B cell (primary cell): ENCODE measurements at regions not wholly inside any gene's neighbourhood (a gene's known extent, or its start where the extent isn't known, plus 50 kb on each side); places are given as distances from the start of the nearest gene placed in this dataset.

ENCODE experiments used
- ATAC-seq: fragments of 200-7000 bp; cut with Tn5 transposase; one replicate; pipeline ENCODE4 v1.10.0; 2021; ENCODE audit warnings: low read depth, mild to moderate bottlenecking, moderate number of reproducible peaks, moderate library complexity
- CTCF ChIA-PET: fragments of 350-600 bp; sonication (Branson Sonifier 250); formaldehyde crosslinking; loops from one replicate; lab custom pipeline; 2021; ENCODE audit warnings: antibody characterized with exemption, inconsistent platforms; lab: Charles Lee
- POLR2A ChIA-PET: fragments of 350-600 bp; sonication (Branson Sonifier 250); formaldehyde crosslinking; loops from one replicate; lab custom pipeline; 2021; ENCODE audit warnings: antibody characterized with exemption; lab: Charles Lee
- DNase-seq: peaks from one replicate; pipeline ENCODE4 v3.0.0; 2013
- H2AFZ ChIP-seq: 2 replicates; pipeline ENCODE4 v1.6.1; 2012; ENCODE audit warnings: mild to moderate bottlenecking, low read depth, low read length; ENCODE audit not compliant: insufficient read depth, poor library complexity, severe bottlenecking
- H3K27ac ChIP-seq, 2 donors: 1 replicate in 1 of 2; 2 replicates in 1 of 2; pipeline ENCODE4 v1.5.1; 2012 to 2013; ENCODE audit warnings: low read length in 2 of 2, mild to moderate bottlenecking in 2 of 2, moderate library complexity in 1 of 2
- H3K27me3 ChIP-seq, 4 experiments: fragments of 200-600 bp in 1 of 4; sonication (generic) in 1 of 4; replicated peaks in 1 of 4; 1 replicate in 2 of 4; 2 replicates in 2 of 4; pipeline versions ENCODE4 v1.6.1 to v1.7.0; 2013 to 2016; ENCODE audit warnings: low read length in 3 of 4, mild to moderate bottlenecking in 2 of 4, mixed read lengths in 1 of 4, moderate library complexity in 1 of 4; ENCODE audit not compliant: insufficient read depth in 4 of 4, control insufficient read depth in 3 of 4; ENCODE audit errors: control extremely low read depth in 1 of 4
- H3K36me3 ChIP-seq, 2 experiments: replicated peaks in 1 of 2; 1 replicate in 1 of 2; 2 replicates in 1 of 2; pipeline versions ENCODE4 v1.6.1 to v1.7.1; 2013; ENCODE audit warnings: low read length in 1 of 2; ENCODE audit not compliant: insufficient read depth in 2 of 2, control insufficient read depth in 1 of 2; ENCODE audit errors: control extremely low read depth in 1 of 2, extremely low read depth in 1 of 2
- H3K4me1 ChIP-seq, 2 donors: fragments of 200-600 bp in 1 of 2; sonication (generic) in 1 of 2; 1 replicate in 1 of 2; 2 replicates in 1 of 2; pipeline versions ENCODE4 v1.5.1 to v1.6.1; 2013 to 2017; ENCODE audit warnings: low read length in 2 of 2; ENCODE audit not compliant: control insufficient read depth in 2 of 2, insufficient read depth in 2 of 2
- H3K4me2 ChIP-seq: replicated peaks from 2 replicates; pipeline ENCODE3; 2012; ENCODE audit warnings: mild to moderate bottlenecking, low read depth, low read length; ENCODE audit not compliant: poor library complexity, severe bottlenecking
- H3K4me3 ChIP-seq, 5 experiments: fragments of 200-600 bp in 1 of 5; sonication (generic) in 1 of 5; 1 replicate in 3 of 5; 2 replicates in 2 of 5; pipeline versions ENCODE4 v1.5.1 to v1.7.0; 2011 to 2016; ENCODE audit warnings: low read length in 4 of 5, mild to moderate bottlenecking in 4 of 5, low read depth in 2 of 5, control low read depth in 1 of 5, moderate library complexity in 1 of 5; ENCODE audit not compliant: insufficient read depth in 1 of 5; ENCODE audit errors: control extremely low read depth in 1 of 5, extremely low read depth in 1 of 5
- H3K79me2 ChIP-seq: fragments of 200-600 bp; sonication (generic); one replicate; pipeline ENCODE4 v1.6.0; 2016; ENCODE audit warnings: low read length; ENCODE audit not compliant: control insufficient read depth, insufficient read depth
- H3K9ac ChIP-seq: fragments of 200-600 bp; sonication (generic); 2 replicates; pipeline ENCODE4 v1.6.1; 2017; ENCODE audit warnings: mild to moderate bottlenecking, low read length, moderate library complexity
- H3K9me3 ChIP-seq, 3 donors: one replicate each; pipeline versions ENCODE4 v1.6.1 to v1.7.1; 2013; ENCODE audit warnings: low read length in 2 of 3; ENCODE audit not compliant: control insufficient read depth in 2 of 3, insufficient read depth in 1 of 3; ENCODE audit errors: control extremely low read depth in 1 of 3
- H4K20me1 ChIP-seq: 2 replicates; pipeline ENCODE4 v1.6.0; 2012; ENCODE audit warnings: mild to moderate bottlenecking, low read length; ENCODE audit not compliant: insufficient read depth, control insufficient read depth, poor library complexity, severe bottlenecking
- H3K27ac Mint-ChIP-seq: one replicate; pipeline ENCODE4 v1.8.0; 2021; ENCODE audit warnings: mixed read lengths
- H3K27me3 Mint-ChIP-seq: one replicate; pipeline ENCODE4 v1.8.0; 2021; ENCODE audit warnings: mixed read lengths
- H3K4me1 Mint-ChIP-seq: one replicate; pipeline ENCODE4 v1.8.0; 2021; ENCODE audit warnings: mixed read lengths
- H3K4me3 Mint-ChIP-seq: one replicate; pipeline ENCODE4 v1.8.0; 2021; ENCODE audit warnings: mixed read lengths
- H3K9me3 Mint-ChIP-seq: one replicate; pipeline ENCODE4 v1.8.0; 2022; ENCODE audit warnings: mixed read lengths; ENCODE audit not compliant: insufficient read depth
- EZH2 ChIP-seq: IDR thresholded peaks from 2 replicates; pipeline ENCODE4 v1.6.1; 2012; ENCODE audit warnings: borderline replicate concordance, low read depth, mild to moderate bottlenecking, moderate library complexity, low read length; ENCODE audit not compliant: insufficient read depth, poor library complexity, severe bottlenecking
- WGBS: methylation state at CpG from one replicate; pipeline ENCODE4 v1.1.5; 2013; ENCODE audit warnings: missing lambda C conversion rate; ENCODE audit not compliant: insufficient coverage; 5-methylcytosine and 5-hydroxymethylcytosine counted together
- intact Hi-C: fragments of 100-400 bp; cut with micrococcal nuclease; formaldehyde crosslinking; loops from one replicate; pipeline ENCODE4 v1.10.0; 2022
- TF ChIP-seq, protein P1 (sequence below): fragments of 200-600 bp; IDR thresholded peaks from one replicate; pipeline ENCODE4 v1.8.0; 2022; ENCODE audit warnings: antibody characterized with exemption, mild to moderate bottlenecking

- TF ChIP-seq, protein P1, sequence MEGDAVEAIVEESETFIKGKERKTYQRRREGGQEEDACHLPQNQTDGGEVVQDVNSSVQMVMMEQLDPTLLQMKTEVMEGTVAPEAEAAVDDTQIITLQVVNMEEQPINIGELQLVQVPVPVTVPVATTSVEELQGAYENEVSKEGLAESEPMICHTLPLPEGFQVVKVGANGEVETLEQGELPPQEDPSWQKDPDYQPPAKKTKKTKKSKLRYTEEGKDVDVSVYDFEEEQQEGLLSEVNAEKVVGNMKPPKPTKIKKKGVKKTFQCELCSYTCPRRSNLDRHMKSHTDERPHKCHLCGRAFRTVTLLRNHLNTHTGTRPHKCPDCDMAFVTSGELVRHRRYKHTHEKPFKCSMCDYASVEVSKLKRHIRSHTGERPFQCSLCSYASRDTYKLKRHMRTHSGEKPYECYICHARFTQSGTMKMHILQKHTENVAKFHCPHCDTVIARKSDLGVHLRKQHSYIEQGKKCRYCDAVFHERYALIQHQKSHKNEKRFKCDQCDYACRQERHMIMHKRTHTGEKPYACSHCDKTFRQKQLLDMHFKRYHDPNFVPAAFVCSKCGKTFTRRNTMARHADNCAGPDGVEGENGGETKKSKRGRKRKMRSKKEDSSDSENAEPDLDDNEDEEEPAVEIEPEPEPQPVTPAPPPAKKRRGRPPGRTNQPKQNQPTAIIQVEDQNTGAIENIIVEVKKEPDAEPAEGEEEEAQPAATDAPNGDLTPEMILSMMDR: no peak
- no peak overlapping the region for H3K27ac ChIP-seq
- H2AFZ ChIP-seq: no peak overlapping the region
- no peak overlapping the region for H3K4me2 ChIP-seq
- intact Hi-C loops: no loop called here
- H3K4me3 Mint-ChIP-seq: no peak overlapping the region
- no peaks in the 10 kb centered on the region for H3K4me1 ChIP-seq
- ATAC-seq (no peak), DNase-seq (no peak)
- H3K4me1 Mint-ChIP-seq: peaks cover 3% of the 10 kb centered on the region
- H3K9me3 Mint-ChIP-seq: no peaks in the 10 kb centered on the region
- no CpG with 5 or more reads among the region's 1 CpG for WGBS
- no peaks in the 10 kb centered on the region for H3K27me3 Mint-ChIP-seq
- CTCF ChIA-PET: no interaction called here
- H3K27ac Mint-ChIP-seq: no peak overlapping the region
- H3K4me3 ChIP-seq: no peak overlapping the region
- H3K27me3 ChIP-seq: no peaks in the 10 kb centered on the region
- H3K79me2 ChIP-seq: no peaks in the 10 kb centered on the region
- no peaks in the 10 kb centered on the region for H3K36me3 ChIP-seq
- POLR2A ChIA-PET: no interaction called here
- H3K9me3 ChIP-seq: no peaks in the 10 kb centered on the region
- H4K20me1 ChIP-seq: no peaks in the 10 kb centered on the region
- H3K9ac ChIP-seq: no peak overlapping the region
Observed at GRCh38 chr1:220339581-220339980, 67.3 kb upstream of the RAB3GAP2 start.

GRCh38 chr1:220338759-220339158 is 66.5 kb upstream of the RAB3GAP2 start:
- CTCF ChIA-PET: no interaction called here
- Mint-ChIP-seq H3K9me3 (no peaks in the 10 kb centered on the region), H3K4me1 (peaks cover 3% of the 10 kb centered on the region), H3K4me3 (no peak overlapping the region), H3K27me3 (no peaks in the 10 kb centered on the region), H3K27ac (no peak overlapping the region)
- no peak overlapping the region for H3K4me2 ChIP-seq
- POLR2A ChIA-PET: no interaction called here
- no peak overlapping the region for H3K9ac ChIP-seq
- no peaks in the 10 kb centered on the region for H3K36me3 ChIP-seq
- no peaks in the 10 kb centered on the region for H4K20me1 ChIP-seq
- no CpG with 5 or more reads among the region's 1 CpG for WGBS
- DNase-seq (no peak), ATAC-seq (no peak)
- H2AFZ ChIP-seq: no peak overlapping the region
- H3K9me3 ChIP-seq: no peaks in the 10 kb centered on the region
- no peaks in the 10 kb centered on the region for H3K79me2 ChIP-seq
- H3K4me1 ChIP-seq: no peaks in the 10 kb centered on the region
- H3K4me3 ChIP-seq: no peak overlapping the region
- no peak overlapping the region for H3K27ac ChIP-seq
- TF ChIP-seq, protein P1: no peak
- no peak for TF ChIP-seq EZH2
- H3K27me3 ChIP-seq: no peaks in the 10 kb centered on the region
- intact Hi-C loops: no loop called here
